Renal pelvis (tissue), 1 donor: ENCODE measurements at regions not wholly inside any gene's neighbourhood (a gene's known extent, or its start where the extent isn't known, plus 50 kb on each side); places are given as distances from the start of the nearest gene placed in this dataset.
A peak's percentile ranks its signal among the peaks of the same experiment; 100 is the strongest.
"Not testable (repeated sequence)": the region's sequence is repeated elsewhere in the genome, so short reads cannot be mapped to it uniquely, and the experiment has no call there.

ENCODE experiments used
- DNase-seq: peaks from one replicate; pipeline ENCODE4 v3.0.0-alpha.2; 2013

DNA sequence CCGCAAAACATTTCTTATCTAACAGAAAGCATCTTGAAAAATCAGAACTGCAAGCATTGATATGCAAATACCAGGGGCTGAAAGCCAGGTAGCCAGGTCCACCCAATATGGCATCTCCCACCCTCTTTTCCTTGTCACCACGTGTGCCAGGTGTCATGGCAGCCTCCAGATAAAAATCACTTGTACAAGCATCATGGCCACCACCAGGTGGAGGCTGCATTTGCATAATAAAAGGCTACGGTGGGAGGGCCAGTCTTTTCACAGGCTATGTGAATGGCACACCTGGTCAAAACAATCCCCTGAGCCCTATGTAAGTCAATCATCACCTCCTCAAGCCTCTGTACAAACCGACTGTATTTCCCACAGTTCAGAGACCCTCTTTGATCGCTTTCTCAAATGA is 1233.1 kb upstream of the ALCAM start:
- DNase-seq: no peak

- DNase-seq: no peak
Measured at GRCh38 chr3:104137116-104137515, 1229.6 kb upstream of the ALCAM start.

- DNase-seq: no peak
Measured at GRCh38 chr3:104145164-104145563, 1221.5 kb upstream of the ALCAM start.

- DNase-seq: no peak
Measured at GRCh38 chr3:104149154-104149553, 1217.6 kb upstream of the ALCAM start.

- DNase-seq: no peak
Measured at GRCh38 chr3:104150724-104151123, 1216.0 kb upstream of the ALCAM start.

- no peak for DNase-seq
Measured at GRCh38 chr3:104154896-104155295, 1211.8 kb upstream of the ALCAM start.

DNA sequence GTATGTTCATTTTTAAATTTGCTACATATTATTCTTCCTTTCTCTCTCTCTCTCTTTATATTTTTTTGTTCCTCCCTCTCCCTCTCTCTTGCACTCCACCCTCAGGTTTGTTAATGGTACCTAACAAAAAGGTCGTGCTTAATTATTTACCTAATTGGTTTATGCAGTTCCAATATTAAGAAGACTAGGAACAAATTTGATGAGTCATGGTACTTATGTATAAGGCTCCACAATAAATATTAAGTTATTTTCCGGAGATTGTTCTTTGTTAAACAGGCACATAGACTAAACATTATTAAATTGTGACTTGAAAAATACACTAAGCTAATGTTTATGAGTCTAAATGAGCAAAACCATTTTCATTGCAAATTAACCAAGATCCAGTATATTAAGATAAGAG is 1200.8 kb upstream of the ALCAM start:
- DNase-seq: no peak

GRCh38 chr3:104168386-104168785 is 1198.3 kb upstream of the ALCAM start:
- DNase-seq: no peak

GRCh38 chr3:104175696-104176095 is 1191.0 kb upstream of the ALCAM start:
- DNase-seq: no peak

DNA sequence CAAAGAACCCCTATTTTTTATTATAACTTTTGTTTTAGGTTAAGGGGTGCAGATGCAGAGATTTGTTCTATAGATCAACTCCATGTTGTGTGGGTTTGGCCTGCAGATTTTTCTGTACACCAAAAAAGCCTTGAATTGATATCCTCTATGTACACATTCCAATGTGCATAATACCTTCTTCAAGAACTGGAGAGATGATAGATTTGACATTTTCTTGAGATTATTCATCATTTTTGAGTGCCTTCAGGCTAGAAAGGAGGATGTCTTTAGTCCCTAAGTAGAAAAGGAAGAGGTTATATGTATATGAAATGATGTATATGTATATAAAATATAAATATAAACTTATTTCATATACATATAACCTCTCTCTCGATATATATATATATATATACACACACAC is 1190.0 kb upstream of the ALCAM start:
- no peak for DNase-seq

GRCh38 chr3:104178680-104179079 is 1188.0 kb upstream of the ALCAM start:
- DNase-seq: no peak

GRCh38 chr3:104180906-104181305 is 1185.8 kb upstream of the ALCAM start:
- DNase-seq: no peak

GRCh38 chr3:104190681-104191080 is 1176.0 kb upstream of the ALCAM start:
- no peak for DNase-seq

DNA sequence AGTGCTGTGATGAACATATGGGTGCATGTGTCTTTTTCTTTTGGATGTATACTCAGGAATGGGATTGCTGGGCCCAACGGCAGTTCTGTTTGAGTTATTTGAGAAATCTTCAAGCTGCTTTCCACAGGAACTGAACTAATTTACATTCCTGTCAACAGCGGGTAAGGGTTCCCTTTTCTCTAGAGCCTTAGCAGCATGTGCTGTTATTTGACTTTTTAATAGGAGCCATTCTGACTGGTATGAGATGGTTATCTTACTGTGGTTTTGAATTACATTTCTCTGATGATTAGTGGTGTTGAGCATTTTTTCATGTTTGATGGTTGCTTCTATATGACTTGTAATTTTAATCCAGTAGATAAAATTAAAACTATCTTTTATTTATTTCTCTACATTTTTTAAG is 1168.6 kb upstream of the ALCAM start:
- DNase-seq: no peak

- DNase-seq: no peak
Measured at GRCh38 chr3:104206925-104207324, 1159.8 kb upstream of the ALCAM start.

- DNase-seq: no peak
Measured at GRCh38 chr3:104214277-104214676, 1152.4 kb upstream of the ALCAM start.

GRCh38 chr3:104214937-104215336 is 1151.8 kb upstream of the ALCAM start:
- no peak for DNase-seq

DNA sequence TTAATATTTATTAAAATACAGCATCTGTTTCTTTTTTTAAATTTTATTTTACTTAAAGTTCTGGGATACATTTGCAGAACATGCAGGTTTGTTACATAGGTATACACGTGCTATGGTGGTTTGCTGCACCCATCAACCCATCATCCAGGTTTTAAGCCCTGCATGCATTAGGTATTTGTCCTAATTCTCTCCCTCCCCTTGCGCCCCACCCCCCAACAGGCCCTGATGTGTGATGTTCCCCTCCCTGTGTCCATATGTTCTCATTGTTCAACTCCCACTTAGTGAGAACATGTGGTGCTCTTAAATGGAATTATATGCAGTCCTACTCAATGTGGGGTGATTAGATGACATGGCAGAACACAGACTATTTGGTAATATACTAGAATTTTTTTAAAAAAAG is 1147.7 kb upstream of the ALCAM start:
- not testable (repeated sequence) for DNase-seq

DNA sequence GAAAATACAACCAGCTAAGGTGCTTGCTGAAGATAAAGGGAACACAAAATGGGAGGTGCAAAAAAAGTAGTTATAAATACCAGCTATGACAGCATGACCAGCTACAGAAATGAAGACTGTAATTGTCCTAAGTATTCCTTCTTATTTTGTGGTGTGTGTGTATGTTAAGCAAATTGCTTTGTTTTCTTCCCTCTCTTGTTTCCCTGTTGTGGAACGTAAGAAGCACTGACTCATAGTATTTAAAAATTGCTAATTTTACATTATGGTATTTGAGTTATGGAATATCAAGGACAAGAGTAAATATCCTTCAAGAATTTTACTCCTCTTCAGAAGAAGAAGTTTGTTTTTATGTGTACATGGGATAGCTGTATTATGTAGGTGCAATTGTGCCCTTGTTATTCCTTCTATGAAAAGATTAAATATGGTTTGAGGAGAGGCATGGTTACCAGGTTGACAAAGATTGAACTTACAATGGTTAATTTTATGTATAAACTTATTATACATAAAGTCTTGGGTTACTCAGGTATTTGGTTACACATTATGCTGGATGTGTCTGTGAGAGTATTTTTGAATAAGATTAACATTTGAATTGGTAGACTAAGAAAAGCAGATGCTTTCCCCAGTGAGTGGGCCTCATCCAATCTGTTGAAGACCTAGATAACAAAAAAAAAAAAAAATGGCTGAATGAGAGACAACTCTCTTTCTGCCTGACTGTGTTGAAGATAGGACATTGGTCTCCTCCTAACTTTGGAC is 1132.1 kb upstream of the ALCAM start:
- no peak for DNase-seq

- no peak for DNase-seq
Measured at GRCh38 chr3:104244680-104245220, 1122.0 kb upstream of the ALCAM start.

GRCh38 chr3:104245261-104245660 is 1121.4 kb upstream of the ALCAM start:
- peak; percentile 53 for DNase-seq

DNA sequence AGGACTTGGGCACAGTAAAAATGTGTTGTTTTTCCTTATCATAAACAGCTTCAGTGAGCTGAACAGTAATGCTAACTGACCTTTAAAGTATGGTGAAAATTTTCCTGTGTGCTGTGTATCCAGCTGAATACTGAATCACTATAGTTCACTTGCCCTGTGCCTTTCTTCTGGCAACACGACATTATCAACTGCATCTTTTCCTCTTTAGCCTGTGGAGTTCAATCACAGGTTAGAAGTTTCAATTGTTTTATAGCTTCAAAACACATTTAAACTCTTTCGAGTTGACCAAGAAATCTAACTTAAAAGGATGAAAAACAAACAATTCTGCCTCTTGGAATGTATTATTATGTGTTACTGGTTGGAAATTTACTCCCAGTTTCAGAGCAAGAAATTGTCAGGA is 1120.7 kb upstream of the ALCAM start:
- peak; percentile 20 for DNase-seq

DNA sequence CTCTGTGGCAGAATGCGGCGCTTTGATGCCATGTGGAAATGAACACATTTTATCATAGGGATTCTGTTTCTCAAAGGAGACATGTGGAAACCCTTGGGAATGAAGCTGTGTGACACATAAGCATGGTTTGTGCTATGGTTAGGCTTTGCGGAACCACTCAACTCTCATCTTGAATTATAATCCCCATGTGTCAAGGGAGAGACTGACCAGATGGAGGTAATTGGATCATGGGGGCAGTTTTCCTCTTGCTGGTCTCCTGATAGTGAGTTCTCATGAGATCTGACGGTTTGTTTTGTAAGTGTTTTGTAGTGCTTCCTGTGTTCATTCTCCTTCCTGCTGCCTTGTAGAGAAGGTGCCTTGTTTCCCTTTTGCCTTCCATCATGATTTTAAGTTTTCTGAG is 1109.2 kb upstream of the ALCAM start:
- no peak for DNase-seq

DNA sequence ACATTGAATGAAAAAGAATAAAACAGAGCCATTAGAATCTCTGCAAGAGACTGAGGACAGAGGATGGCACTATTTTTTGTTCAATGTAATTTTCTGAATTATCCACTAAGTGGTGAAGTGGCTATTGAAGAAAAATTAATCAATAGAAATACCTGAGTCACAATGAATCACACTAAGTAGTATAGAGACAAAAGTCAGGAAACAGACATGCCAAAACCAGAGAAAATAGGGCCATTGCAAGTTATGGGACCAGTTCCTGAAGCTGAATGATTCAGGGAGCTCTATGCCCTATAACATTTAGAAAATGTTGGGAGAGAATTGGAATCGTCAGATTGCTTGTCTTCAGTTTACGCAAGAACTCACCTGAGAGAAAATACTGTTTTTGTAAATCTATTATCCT is 1103.2 kb upstream of the ALCAM start:
- DNase-seq: no peak
